ENCODE measurements at regions not wholly inside any gene's neighbourhood (a gene's known extent, or its start where the extent isn't known, plus 50 kb on each side); places are given as distances from the start of the nearest gene placed in this dataset.

DNA sequence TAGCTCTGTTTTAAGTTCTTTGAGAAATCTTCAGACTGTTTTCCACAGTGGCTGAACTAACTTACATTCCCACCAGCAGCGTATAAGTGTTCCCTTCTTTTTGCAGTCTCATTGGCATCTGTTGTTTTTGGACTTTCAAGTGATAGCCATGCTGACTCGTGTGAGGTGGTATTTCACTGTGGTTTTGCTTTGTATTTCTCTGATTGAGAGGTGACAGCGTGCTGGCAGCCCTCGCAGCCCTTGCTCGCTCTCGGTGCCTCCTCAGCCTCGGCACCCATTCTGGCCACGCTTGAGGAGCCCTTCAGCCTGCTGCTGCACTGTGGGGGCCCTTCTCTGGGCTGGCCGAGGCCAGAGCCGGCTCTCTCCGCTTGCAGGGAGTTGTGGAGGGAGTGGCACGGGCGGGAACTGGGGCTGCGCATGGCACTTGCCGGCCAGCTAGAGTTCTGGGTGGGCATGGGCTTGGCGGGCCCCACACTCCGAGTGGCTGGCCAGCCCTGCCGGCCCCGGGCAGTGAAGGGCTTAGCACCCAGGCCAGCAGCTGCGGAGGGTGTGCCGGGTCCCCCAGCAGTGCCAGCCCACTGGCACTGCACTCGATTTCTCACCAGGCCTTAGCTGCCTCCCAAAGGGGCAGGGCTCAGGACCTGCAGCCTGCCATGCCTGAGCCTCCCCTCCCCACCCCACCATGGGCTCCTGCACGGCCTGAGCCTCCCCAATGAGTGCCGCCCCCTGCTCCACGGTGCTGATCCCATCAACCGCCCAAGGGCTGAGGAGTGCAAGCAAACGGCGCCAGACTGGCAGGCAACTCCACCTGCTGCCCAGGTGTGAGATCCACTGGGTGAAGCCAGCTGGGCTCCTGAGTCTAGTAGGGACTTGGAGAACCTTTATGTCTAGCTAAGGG is 151.8 kb downstream of the IRS1 start:
- ATAC-seq: no peak
- Histone ChIP-seq H3K36me3 (ENCODE audit: control insufficient read depth, insufficient read depth, low read length) (no peaks in the 10 kb centered on the region), H3K4me3 (ENCODE audit: low read depth in 2 of 2, low read length in 2 of 2) (no peak overlapping the region), H3K27ac (ENCODE audit: low read length) (no peak overlapping the region), H3K27me3 (ENCODE audit: control insufficient read depth, insufficient read depth, low read length) (no peaks in the 10 kb centered on the region), H3K4me1 (ENCODE audit: control insufficient read depth, insufficient read depth, low read length) (peaks cover 14% of the 10 kb centered on the region), H3K9me3 (ENCODE audit: control insufficient read depth, insufficient read depth, low read depth, low read length) (peaks cover 8% of the 10 kb centered on the region; the same call in 1 of the 2 replicates)
- DNase-seq (ENCODE audit: low read depth, low spot score): no peak
- POLR2A ChIA-PET: interaction anchor here (0.6 kb wide), 1 partner anchor 103 kb away, joined by 4 read pairs; no protein-coding TSS in a partner anchor
- in situ Hi-C loops (cut with HindIII; ENCODE audit: low pct_unique_long_range_greater_than_20kb, low sequenced_read_pairs) (no loop called here), intact Hi-C loops (cut with micrococcal nuclease; ENCODE audit: unreplicated experiment) (no loop called here)
- BruUV-seq (replicated peaks): no TSS peak
- CTCF ChIA-PET: no interaction called here
- no peak for TF ChIP-seq SIN3A (IDR thresholded peaks at IDR 0.05; ENCODE audit: borderline replicate concordance, insufficient read depth, low read depth, low read length)
- no peak for TF ChIP-seq REST (IDR thresholded peaks at IDR 0.05; ENCODE audit: insufficient read depth in 1 of 2, low read depth in 2 of 2, low read length in 1 of 2)
- TF ChIP-seq, protein P1, sequence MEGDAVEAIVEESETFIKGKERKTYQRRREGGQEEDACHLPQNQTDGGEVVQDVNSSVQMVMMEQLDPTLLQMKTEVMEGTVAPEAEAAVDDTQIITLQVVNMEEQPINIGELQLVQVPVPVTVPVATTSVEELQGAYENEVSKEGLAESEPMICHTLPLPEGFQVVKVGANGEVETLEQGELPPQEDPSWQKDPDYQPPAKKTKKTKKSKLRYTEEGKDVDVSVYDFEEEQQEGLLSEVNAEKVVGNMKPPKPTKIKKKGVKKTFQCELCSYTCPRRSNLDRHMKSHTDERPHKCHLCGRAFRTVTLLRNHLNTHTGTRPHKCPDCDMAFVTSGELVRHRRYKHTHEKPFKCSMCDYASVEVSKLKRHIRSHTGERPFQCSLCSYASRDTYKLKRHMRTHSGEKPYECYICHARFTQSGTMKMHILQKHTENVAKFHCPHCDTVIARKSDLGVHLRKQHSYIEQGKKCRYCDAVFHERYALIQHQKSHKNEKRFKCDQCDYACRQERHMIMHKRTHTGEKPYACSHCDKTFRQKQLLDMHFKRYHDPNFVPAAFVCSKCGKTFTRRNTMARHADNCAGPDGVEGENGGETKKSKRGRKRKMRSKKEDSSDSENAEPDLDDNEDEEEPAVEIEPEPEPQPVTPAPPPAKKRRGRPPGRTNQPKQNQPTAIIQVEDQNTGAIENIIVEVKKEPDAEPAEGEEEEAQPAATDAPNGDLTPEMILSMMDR (IDR thresholded peaks at IDR 0.05): no peak
- no peak for TF ChIP-seq TCF7L2 (IDR thresholded peaks at IDR 0.05; ENCODE audit: low read depth, low read length)
- no peak for TF ChIP-seq POLR2AphosphoS5 (IDR thresholded peaks at IDR 0.05; ENCODE audit: low read depth, low read length)

DNA sequence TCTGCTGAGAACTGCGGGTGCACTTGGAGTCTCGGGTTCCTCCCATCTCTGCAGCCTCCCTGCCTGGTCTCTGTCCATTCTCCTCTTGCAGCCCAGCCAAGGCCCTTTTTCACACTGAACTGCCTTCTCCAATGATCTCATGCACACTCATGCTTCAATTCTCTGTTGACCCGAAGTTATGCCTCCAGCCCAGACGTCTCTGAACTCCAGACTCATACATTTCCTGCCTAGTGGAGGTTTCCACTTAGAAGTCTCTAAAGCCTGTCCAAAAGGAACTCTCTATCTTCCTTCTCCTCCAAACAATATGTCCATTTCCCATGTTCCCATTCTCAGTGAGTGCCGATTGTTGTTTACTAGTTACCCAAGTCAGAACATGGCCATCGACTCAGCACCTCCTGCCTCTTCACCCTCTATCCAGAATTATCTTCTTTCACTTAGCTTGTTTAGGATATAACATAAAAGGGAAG is 155.2 kb downstream of the IRS1 start:
- Histone ChIP-seq H3K4me3 (ENCODE audit: low read depth in 2 of 2, low read length in 2 of 2) (no peak overlapping the region), H3K9me3 (ENCODE audit: control insufficient read depth, insufficient read depth, low read depth, low read length) (peaks cover 5% of the 10 kb centered on the region; the same call in 1 of the 2 replicates), H3K27ac (ENCODE audit: low read length) (peak overlapping the region; percentile 18; the same call in 1 of the 2 replicates), H3K27me3 (ENCODE audit: control insufficient read depth, insufficient read depth, low read length) (no peaks in the 10 kb centered on the region), H3K36me3 (ENCODE audit: control insufficient read depth, insufficient read depth, low read length) (no peaks in the 10 kb centered on the region), H3K4me1 (ENCODE audit: control insufficient read depth, insufficient read depth, low read length) (0 out of 2 replicates have a peak, but pooled peaks cover 3% of the 10 kb centered on the region)
- CTCF ChIA-PET: no interaction called here
- BruUV-seq (replicated peaks): no TSS peak
- TF ChIP-seq SIN3A (IDR thresholded peaks at IDR 0.05; ENCODE audit: borderline replicate concordance, insufficient read depth, low read depth, low read length): no peak
- TF ChIP-seq TCF7L2 (IDR thresholded peaks at IDR 0.05; ENCODE audit: low read depth, low read length): no peak
- no peak for TF ChIP-seq REST (IDR thresholded peaks at IDR 0.05; ENCODE audit: insufficient read depth in 1 of 2, low read depth in 2 of 2, low read length in 1 of 2)
- no peak for TF ChIP-seq POLR2AphosphoS5 (IDR thresholded peaks at IDR 0.05; ENCODE audit: low read depth, low read length)
- TF ChIP-seq, protein P1 (IDR thresholded peaks at IDR 0.05): no peak
- ATAC-seq (no peak), DNase-seq (ENCODE audit: low read depth, low spot score) (no peak)
- in situ Hi-C loops (cut with HindIII; ENCODE audit: low pct_unique_long_range_greater_than_20kb, low sequenced_read_pairs) (no loop called here), intact Hi-C loops (cut with micrococcal nuclease; ENCODE audit: unreplicated experiment) (no loop called here)
- POLR2A ChIA-PET: no interaction called here

Measured in Panc1 (cell line).